ENCODE measurements at regions not wholly inside any gene's neighbourhood (a gene's known extent, or its start where the extent isn't known, plus 50 kb on each side); places are given as distances from the start of the nearest gene placed in this dataset.

GRCh38 chr7:140269004-140269638 is 92.3 kb upstream of the KDM7A start:
- no peak overlapping the region for H3K4me3 ChIP-seq (replicated peaks; ENCODE audit: low read depth, low read length)
- no peak for DNase-seq (ENCODE audit: extremely low read depth, low read depth)
- no peak for TF ChIP-seq CTCF (IDR thresholded peaks at IDR 0.05; ENCODE audit: low read depth, low read length, missing control alignments)

- no peak overlapping the region for H3K4me3 ChIP-seq (replicated peaks; ENCODE audit: low read depth, low read length)
- TF ChIP-seq CTCF (IDR thresholded peaks at IDR 0.05; ENCODE audit: low read depth, low read length, missing control alignments), result no peak
- no peak for DNase-seq (ENCODE audit: extremely low read depth, low read depth)
Observed at GRCh38 chr7:140267381-140268226, 90.8 kb upstream of the KDM7A start.

- no peak for DNase-seq (ENCODE audit: extremely low read depth, low read depth)
- no peak overlapping the region for H3K4me3 ChIP-seq (replicated peaks; ENCODE audit: low read depth, low read length)
- TF ChIP-seq CTCF (IDR thresholded peaks at IDR 0.05; ENCODE audit: low read depth, low read length, missing control alignments), result no peak
Observed at GRCh38 chr7:140263277-140263676, 86.5 kb upstream of the KDM7A start.

GRCh38 chr7:140262242-140262903 is 85.6 kb upstream of the KDM7A start:
- DNase-seq (ENCODE audit: extremely low read depth, low read depth), result no peak
- H3K4me3 ChIP-seq (replicated peaks; ENCODE audit: low read depth, low read length), result no peak overlapping the region
- TF ChIP-seq CTCF (IDR thresholded peaks at IDR 0.05; ENCODE audit: low read depth, low read length, missing control alignments), result no peak

GRCh38 chr7:140261522-140261921 is 84.7 kb upstream of the KDM7A start:
- DNase-seq (ENCODE audit: extremely low read depth, low read depth), result no peak
- TF ChIP-seq CTCF (IDR thresholded peaks at IDR 0.05; ENCODE audit: low read depth, low read length, missing control alignments), result no peak
- H3K4me3 ChIP-seq (replicated peaks; ENCODE audit: low read depth, low read length), result no peak overlapping the region

- TF ChIP-seq CTCF (IDR thresholded peaks at IDR 0.05; ENCODE audit: low read depth, low read length, missing control alignments), result no peak
- no peak for DNase-seq (ENCODE audit: extremely low read depth, low read depth)
- no peak overlapping the region for H3K4me3 ChIP-seq (replicated peaks; ENCODE audit: low read depth, low read length)
Observed at GRCh38 chr7:140261105-140261486, 84.3 kb upstream of the KDM7A start.
